IMR-90 (cell line): ENCODE measurements at regions not wholly inside any gene's neighbourhood (a gene's known extent, or its start where the extent isn't known, plus 50 kb on each side); places are given as distances from the start of the nearest gene placed in this dataset.

ENCODE experiments used
- ATAC-seq: fragments of 200-7000 bp; cut with Tn5 transposase; 2 replicates; pipeline ENCODE4 v1.9.1; 2020; ENCODE audit warnings: low read depth, mild to moderate bottlenecking, moderate library complexity
- BruUV-seq: library from RNA; stranded (reverse); fragments of 400-500 nt; replicated peaks from 2 replicates; lab custom pipeline; 2021; lab: Mats Ljungman, UMichigan
- CTCF ChIA-PET: fragments of 300-600 bp; formaldehyde crosslinking; extraction: SDS; loops from one replicate; lab custom pipeline; 2021; ENCODE audit warnings: antibody characterized with exemption; lab: Yijun Ruan, JAX
- POLR2A ChIA-PET: fragments of 300-600 bp; sonication (Branson Sonifier 250); formaldehyde crosslinking; loops from one replicate; lab custom pipeline; 2022; ENCODE audit warnings: antibody characterized with exemption; ENCODE audit not compliant: unreplicated experiment; lab: Charles Lee
- DNase-seq: peaks from one replicate; pipeline ENCODE4 v3.0.0; 2013
- H2AFZ ChIP-seq: replicated peaks from 2 replicates; pipeline ENCODE3; 2013; ENCODE audit warnings: low read length, mild to moderate bottlenecking; ENCODE audit not compliant: poor library complexity
- H2AK5ac ChIP-seq: 2 replicates; pipeline ENCODE4 v1.6.1; 2013; ENCODE audit warnings: low read depth, low read length, inconsistent platforms
- H2AK9ac ChIP-seq: replicated peaks from 2 replicates; pipeline ENCODE3; 2013; ENCODE audit warnings: mild to moderate bottlenecking, low read depth, low read length, moderate library complexity; ENCODE audit not compliant: poor library complexity
- H2BK120ac ChIP-seq: 2 replicates; pipeline ENCODE4 v1.6.1; 2013; ENCODE audit warnings: low read depth, low read length, inconsistent platforms
- H2BK15ac ChIP-seq: 3 replicates; pipeline ENCODE4 v1.6.1; 2013; ENCODE audit warnings: low read depth, low read length, inconsistent platforms
- H2BK20ac ChIP-seq: 2 replicates; pipeline ENCODE4 v1.6.1; 2013; ENCODE audit warnings: low read depth, mild to moderate bottlenecking, inconsistent platforms, low read length, moderate library complexity
- H2BK5ac ChIP-seq: 2 replicates; pipeline ENCODE4 v1.6.1; 2013; ENCODE audit warnings: mild to moderate bottlenecking, low read depth, low read length, inconsistent platforms; ENCODE audit not compliant: poor library complexity, severe bottlenecking
- H3K14ac ChIP-seq: replicated peaks from 2 replicates; pipeline ENCODE4 v1.6.1; 2013; ENCODE audit warnings: low read depth, low read length, inconsistent platforms
- H3K18ac ChIP-seq: 2 replicates; pipeline ENCODE4 v1.6.1; 2013; ENCODE audit warnings: low read depth, low read length, control low read depth
- H3K23ac ChIP-seq: 2 replicates; pipeline ENCODE4 v1.6.1; 2013; ENCODE audit warnings: low read depth, low read length, inconsistent platforms
- H3K27ac ChIP-seq: 2 replicates; pipeline ENCODE4 v1.5.1; 2013; ENCODE audit warnings: mild to moderate bottlenecking, control low read depth, low read length; ENCODE audit not compliant: insufficient read depth
- H3K27me3 ChIP-seq: 2 replicates; pipeline ENCODE4 v1.6.1; 2013; ENCODE audit warnings: low read length; ENCODE audit not compliant: control insufficient read depth, insufficient read depth
- H3K36me3 ChIP-seq: 2 replicates; pipeline ENCODE4 v1.6.1; 2013; ENCODE audit warnings: low read length, mixed read lengths; ENCODE audit not compliant: control insufficient read depth, insufficient read depth
- H3K4ac ChIP-seq: 2 replicates; pipeline ENCODE4 v1.6.1; 2013; ENCODE audit warnings: low read depth, low read length, inconsistent platforms
- H3K4me1 ChIP-seq: 2 replicates; pipeline ENCODE4 v1.6.1; 2013; ENCODE audit warnings: low read length, mixed read lengths; ENCODE audit not compliant: control insufficient read depth, insufficient read depth
- H3K4me2 ChIP-seq: 2 replicates; pipeline ENCODE4 v1.6.1; 2013; ENCODE audit warnings: low read depth, mild to moderate bottlenecking, control low read depth, low read length, moderate library complexity
- H3K4me3 ChIP-seq: 2 replicates; pipeline ENCODE4 v1.5.1; 2013; ENCODE audit warnings: low read depth, mild to moderate bottlenecking, control low read depth, low read length, moderate library complexity; ENCODE audit not compliant: insufficient read depth
- H3K56ac ChIP-seq: 2 replicates; pipeline ENCODE4 v1.6.1; 2013; ENCODE audit warnings: low read length, inconsistent platforms; ENCODE audit not compliant: insufficient read depth; ENCODE audit errors: extremely low read depth
- H3K79me1 ChIP-seq, 2 experiments: 2 replicates each; pipeline ENCODE4 v1.6.1; 2013; ENCODE audit warnings: low read length in 2 of 2, inconsistent platforms in 1 of 2, low read depth in 1 of 2
- H3K9ac ChIP-seq: 2 replicates; pipeline ENCODE4 v1.6.1; 2013; ENCODE audit warnings: low read depth, low read length, control low read depth
- H3K9me1 ChIP-seq: 2 replicates; pipeline ENCODE4 v1.6.1; 2013; ENCODE audit warnings: low read length, inconsistent platforms; ENCODE audit not compliant: insufficient read depth
- H3K9me3 ChIP-seq: 2 replicates; pipeline ENCODE4 v1.6.1; 2013; ENCODE audit warnings: low read length; ENCODE audit not compliant: control insufficient read depth, insufficient read depth
- H4K20me1 ChIP-seq: 2 replicates; pipeline ENCODE4 v1.6.1; 2013; ENCODE audit warnings: low read length, inconsistent platforms; ENCODE audit not compliant: insufficient read depth
- H4K5ac ChIP-seq: 2 replicates; pipeline ENCODE4 v1.6.1; 2013; ENCODE audit warnings: mild to moderate bottlenecking, low read depth, low read length, control low read depth
- H4K8ac ChIP-seq, 2 experiments: 2 replicates each; pipeline ENCODE4 v1.6.1; 2013; ENCODE audit warnings: low read depth in 2 of 2, low read length in 2 of 2, control low read depth in 1 of 2, inconsistent platforms in 1 of 2
- H4K91ac ChIP-seq: 2 replicates; pipeline ENCODE4 v1.6.1; 2013; ENCODE audit warnings: low read depth, low read length, inconsistent platforms; ENCODE audit not compliant: insufficient read depth
- BHLHE40 ChIP-seq: fragments of 150-350 bp; IDR thresholded peaks from 2 replicates; pipeline ENCODE4 v1.6.1; 2016; ENCODE audit warnings: mild to moderate bottlenecking, low read depth, low read length
- CEBPB ChIP-seq: IDR thresholded peaks from 2 replicates; pipeline ENCODE4 v1.6.1; 2012; ENCODE audit warnings: low read depth, low read length, improper control_type of control experiment
- CHD1 ChIP-seq: IDR thresholded peaks from 2 replicates; pipeline ENCODE4 v1.6.1; 2012; ENCODE audit warnings: low read depth, low read length, improper control_type of control experiment
- FOS ChIP-seq: fragments of 150-350 bp; IDR thresholded peaks from 2 replicates; pipeline ENCODE4 v1.6.1; 2016; ENCODE audit warnings: low read depth, low read length
- MAFK ChIP-seq: IDR thresholded peaks from 2 replicates; pipeline ENCODE4 v1.6.1; 2012; ENCODE audit warnings: low read depth, low read length, improper control_type of control experiment
- MAZ ChIP-seq: IDR thresholded peaks from 2 replicates; pipeline ENCODE4 v1.6.1; 2012; ENCODE audit warnings: low read depth, mild to moderate bottlenecking, low read length, improper control_type of control experiment, moderate library complexity, borderline replicate concordance
- MXI1 ChIP-seq: IDR thresholded peaks from 2 replicates; pipeline ENCODE4 v1.6.1; 2012; ENCODE audit warnings: low read depth, mild to moderate bottlenecking, low read length, moderate library complexity, borderline replicate concordance
- NFE2L2 ChIP-seq: fragments of 150-350 bp; IDR thresholded peaks from 2 replicates; pipeline ENCODE4 v1.6.1; 2016; ENCODE audit warnings: low read depth, mild to moderate bottlenecking, low read length
- POLR2A ChIP-seq: IDR thresholded peaks from 2 replicates; pipeline ENCODE4 v1.6.1; 2012; ENCODE audit warnings: mild to moderate bottlenecking, low read depth, low read length
- RAD21 ChIP-seq: IDR thresholded peaks from 2 replicates; pipeline ENCODE4 v1.6.1; 2012; ENCODE audit warnings: low read length, improper control_type of control experiment
- RCOR1 ChIP-seq: IDR thresholded peaks from 2 replicates; pipeline ENCODE4 v1.6.1; 2012; ENCODE audit warnings: mild to moderate bottlenecking, low read length, improper control_type of control experiment; ENCODE audit not compliant: insufficient replicate concordance
- RFX5 ChIP-seq: IDR thresholded peaks from 2 replicates; pipeline ENCODE4 v1.8.0; 2012; ENCODE audit warnings: low read depth, mild to moderate bottlenecking, low read length, moderate library complexity
- SMC3 ChIP-seq: fragments of 150-350 bp; IDR thresholded peaks from 2 replicates; pipeline ENCODE4 v1.6.1; 2016; ENCODE audit warnings: low read depth, mild to moderate bottlenecking, antibody characterized with exemption, low read length, moderate library complexity
- USF2 ChIP-seq: fragments of 150-350 bp; IDR thresholded peaks from 2 replicates; pipeline ENCODE4 v1.6.1; 2017; ENCODE audit warnings: mild to moderate bottlenecking, antibody characterized with exemption, low read length, low read depth
- WGBS, 2 experiments: methylation state at CpG; one replicate each; pipeline versions ENCODE4 v1.1.5 to v1.1.7; 2013; ENCODE audit warnings: missing lambda C conversion rate in 2 of 2; ENCODE audit not compliant: insufficient read length in 1 of 2; ENCODE audit errors: extremely low coverage in 2 of 2; 5-methylcytosine and 5-hydroxymethylcytosine counted together
- dilution Hi-C: fragments of 300-500 bp; cut with HindIII; formaldehyde crosslinking; loops from one replicate; pipeline ENCODE4 v1.14.3; 2018; ENCODE audit warnings: low sequenced_read_pairs; ENCODE audit not compliant: unreplicated experiment
- in situ Hi-C: fragments of 300-500 bp; cut with MboI; formaldehyde crosslinking; loops from 3 replicates; pipeline ENCODE4 v1.14.3; 2019; ENCODE audit warnings: low sequenced_read_pairs, inconsistent platforms, mixed read lengths
- intact Hi-C: fragments of 100-400 bp; cut with micrococcal nuclease; formaldehyde crosslinking; loops from 2 replicates; pipeline ENCODE4 v1.10.0; 2022
- TF ChIP-seq, protein P1 (sequence below): fragments of 150-350 bp; IDR thresholded peaks from 2 replicates; pipeline ENCODE4 v1.6.1; 2016; ENCODE audit warnings: low read depth, mild to moderate bottlenecking, low read length, moderate library complexity, borderline replicate concordance
- TF ChIP-seq, protein P2 (sequence below): conservative IDR thresholded peaks from 2 replicates; pipeline ENCODE4 v1.5.1; 2012; ENCODE audit warnings: mild to moderate bottlenecking, low read depth, low read length, improper control_type of control experiment

- Histone ChIP-seq H3K23ac (no peak overlapping the region), H3K9me1 (no peaks in the 10 kb centered on the region), H3K4me3 (no peak overlapping the region), H3K56ac (no peak overlapping the region), H2AK9ac (no peak overlapping the region), H2AFZ (no peak overlapping the region), H3K27me3 (no peaks in the 10 kb centered on the region), H4K20me1 (no peaks in the 10 kb centered on the region), H3K9ac (no peak overlapping the region), H4K8ac (no peak overlapping the region), H3K4me1 (no peaks in the 10 kb centered on the region), H3K79me1 (no peaks in the 10 kb centered on the region), H3K4me2 (no peak overlapping the region), H3K14ac (no peak overlapping the region), H2BK15ac (no peak overlapping the region), H3K27ac (no peak overlapping the region), H4K91ac (no peak overlapping the region), H3K9me3 (peaks cover 11% of the 10 kb centered on the region), H3K36me3 (no peaks in the 10 kb centered on the region), H2BK120ac (no peak overlapping the region), H4K5ac (no peak overlapping the region), H3K4ac (no peak overlapping the region), H2AK5ac (no peak overlapping the region), H2BK20ac (no peak overlapping the region), H2BK5ac (no peak overlapping the region), H3K18ac (no peak overlapping the region)
- no peak for ATAC-seq
- intact Hi-C loops: no loop called here
- BruUV-seq: no TSS peak
- no peak for DNase-seq
- in situ Hi-C loops: no loop called here
- dilution Hi-C loops: no loop called here
- POLR2A ChIA-PET: no interaction called here
- TF ChIP-seq USF2 (no peak), MAZ (no peak), RCOR1 (no peak), NFE2L2 (no peak), RAD21 (no peak), MAFK (no peak), CEBPB (no peak), FOS (no peak), CHD1 (no peak), BHLHE40 (no peak), MXI1 (no peak), RFX5 (no peak), SMC3 (no peak), POLR2A (no peak)
- TF ChIP-seq, protein P1, sequence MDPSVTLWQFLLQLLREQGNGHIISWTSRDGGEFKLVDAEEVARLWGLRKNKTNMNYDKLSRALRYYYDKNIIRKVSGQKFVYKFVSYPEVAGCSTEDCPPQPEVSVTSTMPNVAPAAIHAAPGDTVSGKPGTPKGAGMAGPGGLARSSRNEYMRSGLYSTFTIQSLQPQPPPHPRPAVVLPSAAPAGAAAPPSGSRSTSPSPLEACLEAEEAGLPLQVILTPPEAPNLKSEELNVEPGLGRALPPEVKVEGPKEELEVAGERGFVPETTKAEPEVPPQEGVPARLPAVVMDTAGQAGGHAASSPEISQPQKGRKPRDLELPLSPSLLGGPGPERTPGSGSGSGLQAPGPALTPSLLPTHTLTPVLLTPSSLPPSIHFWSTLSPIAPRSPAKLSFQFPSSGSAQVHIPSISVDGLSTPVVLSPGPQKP: no peak
- TF ChIP-seq, protein P2, sequence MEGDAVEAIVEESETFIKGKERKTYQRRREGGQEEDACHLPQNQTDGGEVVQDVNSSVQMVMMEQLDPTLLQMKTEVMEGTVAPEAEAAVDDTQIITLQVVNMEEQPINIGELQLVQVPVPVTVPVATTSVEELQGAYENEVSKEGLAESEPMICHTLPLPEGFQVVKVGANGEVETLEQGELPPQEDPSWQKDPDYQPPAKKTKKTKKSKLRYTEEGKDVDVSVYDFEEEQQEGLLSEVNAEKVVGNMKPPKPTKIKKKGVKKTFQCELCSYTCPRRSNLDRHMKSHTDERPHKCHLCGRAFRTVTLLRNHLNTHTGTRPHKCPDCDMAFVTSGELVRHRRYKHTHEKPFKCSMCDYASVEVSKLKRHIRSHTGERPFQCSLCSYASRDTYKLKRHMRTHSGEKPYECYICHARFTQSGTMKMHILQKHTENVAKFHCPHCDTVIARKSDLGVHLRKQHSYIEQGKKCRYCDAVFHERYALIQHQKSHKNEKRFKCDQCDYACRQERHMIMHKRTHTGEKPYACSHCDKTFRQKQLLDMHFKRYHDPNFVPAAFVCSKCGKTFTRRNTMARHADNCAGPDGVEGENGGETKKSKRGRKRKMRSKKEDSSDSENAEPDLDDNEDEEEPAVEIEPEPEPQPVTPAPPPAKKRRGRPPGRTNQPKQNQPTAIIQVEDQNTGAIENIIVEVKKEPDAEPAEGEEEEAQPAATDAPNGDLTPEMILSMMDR: no peak
- CTCF ChIA-PET: no interaction called here
- WGBS, 2 experiments: no CpG with 5 or more reads among the region's 1 CpG
Measured at GRCh38 chr13:55091172-55091571, 2049.5 kb upstream of the PRR20A start.
